KMS-11 (cell line): ENCODE measurements at regions not wholly inside any gene's neighbourhood (a gene's known extent, or its start where the extent isn't known, plus 50 kb on each side); places are given as distances from the start of the nearest gene placed in this dataset.
A peak's percentile ranks its signal among the peaks of the same experiment; 100 is the strongest.

Experiments
- H2AFZ ChIP-seq: fragments of 200-600 bp; sonication (generic); 2 replicates; pipeline ENCODE4 v1.6.1; 2016; ENCODE audit warnings: antibody characterized with exemption, mixed run types, low read depth
- H3K27ac ChIP-seq: fragments of 200-600 bp; sonication (generic); 2 replicates; pipeline ENCODE4 v1.6.1; 2016; ENCODE audit warnings: mild to moderate bottlenecking, mixed run types
- H3K27me3 ChIP-seq: fragments of 200-600 bp; sonication (generic); 2 replicates; pipeline ENCODE4 v1.6.1; 2017; ENCODE audit warnings: mild to moderate bottlenecking, low read depth, mixed run types, moderate library complexity; ENCODE audit not compliant: insufficient read depth
- H3K36me3 ChIP-seq: fragments of 200-600 bp; sonication (generic); 2 replicates; pipeline ENCODE4 v1.6.1; 2017; ENCODE audit warnings: mild to moderate bottlenecking, mixed run types; ENCODE audit not compliant: insufficient read depth
- H3K4me1 ChIP-seq: fragments of 200-600 bp; sonication (generic); 2 replicates; pipeline ENCODE4 v1.6.1; 2016; ENCODE audit warnings: mild to moderate bottlenecking, low read depth, mixed run types; ENCODE audit not compliant: poor library complexity, severe bottlenecking
- H3K4me2 ChIP-seq: fragments of 200-600 bp; sonication (generic); 2 replicates; pipeline ENCODE4 v1.7.0; 2016; ENCODE audit warnings: mild to moderate bottlenecking, mixed run types
- H3K4me3 ChIP-seq: fragments of 200-600 bp; sonication (generic); IDR thresholded peaks from 2 replicates; pipeline ENCODE4 v1.6.1; 2017; ENCODE audit warnings: low read depth, low read length, mixed read lengths; ENCODE audit not compliant: insufficient read depth
- H3K79me2 ChIP-seq: fragments of 200-600 bp; sonication (generic); 2 replicates; pipeline ENCODE4 v1.6.1; 2016; ENCODE audit warnings: low read depth, mixed run types; ENCODE audit not compliant: insufficient read depth
- H3K9ac ChIP-seq: fragments of 200-600 bp; sonication (generic); 2 replicates; pipeline ENCODE4 v1.6.1; 2016; ENCODE audit warnings: mild to moderate bottlenecking, mixed run types
- H4K20me1 ChIP-seq: fragments of 200-600 bp; sonication (generic); 2 replicates; pipeline ENCODE4 v1.6.1; 2016; ENCODE audit warnings: mild to moderate bottlenecking, mixed run types; ENCODE audit not compliant: insufficient read depth
- CTCF ChIP-seq: fragments of 200-600 bp; sonication (generic); conservative IDR thresholded peaks from 2 replicates; pipeline ENCODE4 v1.6.1; 2017; ENCODE audit warnings: low read depth, mild to moderate bottlenecking, antibody characterized with exemption, low read length, moderate library complexity, mixed read lengths

DNA sequence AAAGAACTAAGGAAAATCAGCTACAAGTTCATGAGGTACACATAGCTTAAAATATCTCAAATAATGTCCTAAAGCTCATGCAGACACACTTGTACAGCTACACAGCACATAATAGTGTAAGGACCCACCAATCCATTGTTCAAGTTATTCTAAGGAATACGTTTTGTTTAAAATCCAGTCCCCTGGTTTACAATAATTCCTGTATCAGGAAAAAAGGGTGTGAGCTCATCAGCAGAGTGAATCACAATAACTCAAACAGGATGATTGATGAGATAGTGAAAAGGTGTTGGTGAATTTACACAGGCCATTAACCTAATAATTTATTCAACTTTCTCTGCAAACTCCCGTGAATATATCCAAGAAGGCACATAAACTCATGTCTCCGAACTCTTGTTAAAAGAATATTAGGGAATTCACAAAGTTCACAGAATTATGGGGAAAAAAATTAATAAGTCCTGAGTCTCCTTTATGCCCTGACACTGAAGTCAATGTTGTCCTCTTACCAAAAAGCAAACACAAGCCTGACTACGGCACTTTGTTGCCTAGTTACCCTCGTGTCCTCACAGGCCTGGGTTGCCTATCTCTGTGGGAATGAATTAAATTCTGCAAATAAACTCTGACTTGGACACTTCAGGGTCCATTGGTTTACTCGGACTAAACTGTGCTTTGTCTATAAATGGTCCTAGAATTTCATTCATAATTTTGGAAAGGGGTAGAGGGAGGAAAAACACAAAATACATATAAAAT lies 142.8 kb upstream of the PDE4D start:
- no peak overlapping the region for H2AFZ ChIP-seq
- no peak for TF ChIP-seq CTCF
- no peaks in the 10 kb centered on the region for H4K20me1 ChIP-seq

GRCh38 chr5:60026161-60026560 lies 132.6 kb upstream of the PDE4D start:
- no peak for TF ChIP-seq CTCF
- Histone ChIP-seq H3K4me3 (no peak overlapping the region), H3K36me3 (no peaks in the 10 kb centered on the region), H3K27me3 (no peaks in the 10 kb centered on the region), H3K27ac (no peak overlapping the region), H3K9ac (no peak overlapping the region), H4K20me1 (no peaks in the 10 kb centered on the region), H2AFZ (no peak overlapping the region), H3K4me1 (peaks cover 12% of the 10 kb centered on the region), H3K79me2 (no peaks in the 10 kb centered on the region), H3K4me2 (no peak overlapping the region)

More for the DNA sequence above, 142.8 kb upstream of the PDE4D start:
- Histone ChIP-seq H3K4me3 (no peak overlapping the region), H3K27me3 (no peaks in the 10 kb centered on the region), H3K27ac (no peak overlapping the region), H3K9ac (no peak overlapping the region), H3K36me3 (no peaks in the 10 kb centered on the region), H3K4me2 (no peak overlapping the region), H3K79me2 (no peaks in the 10 kb centered on the region), H3K4me1 (no peaks in the 10 kb centered on the region)

DNA sequence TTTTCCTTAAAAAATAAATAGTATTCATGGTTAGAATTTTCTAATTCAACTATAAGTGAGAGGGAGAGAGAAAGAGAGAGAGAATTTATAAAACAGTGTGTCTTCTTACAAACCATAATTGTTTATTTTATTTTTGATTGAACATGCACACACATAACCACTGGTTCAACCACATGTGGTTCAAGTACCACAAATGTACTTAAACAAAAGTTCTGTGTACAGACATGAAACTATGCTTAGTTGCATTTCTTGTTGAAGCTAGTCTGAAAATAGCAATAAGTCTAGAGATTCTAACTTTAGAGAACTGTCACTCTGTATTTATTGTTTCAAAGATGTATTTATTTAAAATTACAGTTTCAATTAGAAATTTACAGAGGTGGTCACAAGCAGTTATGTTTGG lies 130.6 kb upstream of the PDE4D start:
- Histone ChIP-seq H3K27ac (no peak overlapping the region), H3K27me3 (no peaks in the 10 kb centered on the region), H3K79me2 (no peaks in the 10 kb centered on the region), H3K9ac (no peak overlapping the region), H3K36me3 (no peaks in the 10 kb centered on the region), H3K4me3 (no peak overlapping the region), H4K20me1 (no peaks in the 10 kb centered on the region), H3K4me2 (peak overlapping the region; percentile 14; the same call in 1 of the 2 replicates), H3K4me1 (peaks cover 13% of the 10 kb centered on the region), H2AFZ (no peak overlapping the region)
- TF ChIP-seq CTCF: no peak

GRCh38 chr5:60023255-60023654 lies 129.7 kb upstream of the PDE4D start:
- Histone ChIP-seq H3K4me3 (no peak overlapping the region), H3K27me3 (no peaks in the 10 kb centered on the region), H3K27ac (no peak overlapping the region), H3K36me3 (no peaks in the 10 kb centered on the region), H3K9ac (no peak overlapping the region), H3K4me2 (no peak overlapping the region), H3K79me2 (no peaks in the 10 kb centered on the region), H2AFZ (no peak overlapping the region), H3K4me1 (peaks cover 15% of the 10 kb centered on the region), H4K20me1 (no peaks in the 10 kb centered on the region)
- no peak for TF ChIP-seq CTCF
